ENCODE measurements at regions not wholly inside any gene's neighbourhood (a gene's known extent, or its start where the extent isn't known, plus 50 kb on each side); places are given as distances from the start of the nearest gene placed in this dataset.

DNA sequence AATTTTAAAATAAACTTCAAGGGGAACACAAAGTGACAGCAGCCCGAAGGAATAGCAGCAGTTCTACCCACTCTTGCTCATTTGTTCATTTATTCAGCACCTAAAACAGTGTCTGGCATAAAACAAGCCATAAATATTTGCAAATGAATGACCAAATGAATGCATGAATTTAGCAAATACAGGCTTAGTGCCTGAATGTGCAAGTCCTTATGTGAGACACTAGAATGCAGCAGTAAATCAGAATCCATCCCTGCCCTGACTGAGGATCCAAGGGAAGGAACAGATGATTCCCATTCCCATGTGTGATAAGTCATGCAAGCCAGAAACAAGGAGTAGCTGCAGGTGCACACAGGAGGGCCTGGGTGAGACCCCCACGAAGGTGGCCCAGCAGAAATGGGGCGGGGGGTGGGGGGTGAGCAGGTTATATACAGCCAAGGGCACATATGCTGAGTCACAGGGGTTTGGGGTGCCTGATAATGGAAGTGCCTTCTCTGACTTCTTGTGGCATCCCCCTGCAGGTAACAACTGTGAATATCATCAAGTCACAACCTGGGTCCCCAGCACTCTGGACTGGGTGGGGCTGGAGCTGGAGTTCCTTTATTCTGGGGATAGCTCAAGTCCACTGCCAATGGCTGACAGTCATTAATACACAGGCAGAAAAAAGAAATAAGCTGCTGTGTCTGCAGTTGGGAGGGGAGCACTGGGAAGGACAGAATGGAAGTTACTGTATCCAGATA, 311.9 kb downstream of the TXNL1 start:
- DNase-seq (ENCODE audit: low read depth in 4 of 4, low spot score in 3 of 4): no peak

DNA sequence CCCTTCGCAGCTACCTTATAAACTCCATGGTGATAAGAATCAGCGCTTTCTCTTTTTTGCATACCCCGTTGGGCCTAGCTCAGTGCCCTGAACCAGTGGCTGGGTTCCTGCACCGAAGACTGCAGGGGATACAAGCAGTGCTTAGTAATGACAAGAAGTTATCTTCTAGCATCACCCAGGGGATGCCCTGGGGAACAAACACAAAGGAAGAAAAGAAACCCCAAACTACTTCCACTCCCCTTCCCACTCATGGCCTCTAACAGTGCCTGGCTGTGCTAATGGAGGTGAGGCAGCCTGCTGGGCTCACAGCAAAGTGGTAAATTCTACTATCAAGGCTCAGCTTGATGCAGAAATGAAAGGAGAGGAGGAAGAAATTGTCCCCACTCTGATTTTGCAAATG, 314.7 kb downstream of the TXNL1 start:
- no peak for DNase-seq (ENCODE audit: low read depth in 4 of 4, low spot score in 3 of 4)

DNA sequence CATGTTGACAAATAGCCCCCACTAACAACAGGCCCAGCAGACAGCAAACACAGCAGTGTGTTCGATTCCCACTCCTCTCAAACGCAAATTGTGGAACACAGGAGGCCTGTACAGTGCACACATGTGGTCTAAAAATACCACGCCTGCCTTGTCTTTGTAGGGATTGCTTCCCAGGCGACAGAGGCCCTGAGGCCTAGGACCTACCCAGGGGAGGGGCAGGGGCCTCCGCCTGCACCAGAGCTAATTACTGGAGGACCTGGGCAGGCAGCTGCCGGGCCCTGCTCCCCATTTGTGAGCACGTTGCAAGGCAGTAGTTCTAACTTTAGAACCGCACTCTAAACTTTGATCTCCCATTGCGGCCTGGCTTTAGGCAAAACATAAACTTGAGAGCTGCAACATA, 316.0 kb downstream of the TXNL1 start:
- no peak for DNase-seq (ENCODE audit: low read depth in 4 of 4, low spot score in 3 of 4)

DNA sequence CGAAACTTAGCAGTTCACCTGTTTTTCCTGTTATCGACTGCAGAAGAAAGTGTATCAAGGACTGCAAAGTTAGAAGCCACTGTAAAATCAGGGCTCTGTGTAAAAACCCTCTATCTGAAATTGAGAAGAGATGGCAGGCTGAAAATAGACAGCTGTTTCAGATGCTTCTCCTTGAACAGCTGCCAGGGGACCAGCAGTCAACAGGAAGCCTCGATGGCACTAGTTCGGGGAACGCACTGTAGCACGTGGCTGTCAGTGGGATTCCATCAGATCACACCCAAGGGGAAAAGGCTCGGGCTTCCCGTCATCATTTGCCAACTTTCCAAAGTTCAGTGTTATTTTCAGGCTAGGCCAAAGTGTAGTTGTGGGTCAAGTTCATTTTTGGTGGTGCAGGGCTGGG, 316.9 kb downstream of the TXNL1 start:
- no peak for DNase-seq (ENCODE audit: low read depth in 4 of 4, low spot score in 3 of 4)

DNA sequence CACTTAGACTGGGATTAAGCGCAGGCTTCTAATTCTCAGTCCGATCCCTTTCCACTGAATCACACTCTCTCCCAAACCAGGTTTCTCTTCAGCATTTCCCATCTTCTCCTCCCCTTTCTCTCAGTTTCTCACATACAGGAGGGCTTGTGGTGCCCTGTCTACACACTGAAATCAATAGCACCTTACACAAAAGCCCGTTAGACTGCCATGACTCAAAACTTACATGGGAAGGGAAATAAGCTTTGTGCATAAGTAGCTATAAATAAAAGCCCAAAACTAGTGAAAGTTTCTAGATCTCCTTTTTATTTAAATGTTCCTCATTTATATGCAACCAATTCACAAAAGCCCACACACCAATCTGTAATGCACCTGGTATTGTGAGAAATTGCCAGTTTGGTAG, 318.4 kb downstream of the TXNL1 start:
- DNase-seq (ENCODE audit: low read depth in 4 of 4, low spot score in 3 of 4): no peak

DNA sequence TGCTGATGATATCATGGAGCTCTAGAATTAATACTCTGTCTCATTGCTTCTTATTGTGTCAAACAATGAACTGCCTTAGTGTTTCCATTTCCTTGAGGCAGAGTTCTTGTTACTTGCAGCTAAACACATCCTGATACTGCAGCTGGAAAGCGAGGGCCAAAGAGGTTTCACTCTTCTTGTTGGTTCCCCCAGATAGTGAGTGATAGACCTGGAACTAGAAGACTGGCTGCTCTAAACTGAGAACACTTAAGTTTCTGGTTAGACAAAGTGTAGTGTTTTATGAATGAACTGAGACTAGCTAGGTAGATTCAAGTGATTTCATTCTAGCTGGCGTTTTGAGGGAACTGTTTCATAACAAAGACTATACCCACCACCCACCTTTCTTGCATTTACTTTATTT, 321.7 kb downstream of the TXNL1 start:
- DNase-seq (ENCODE audit: low read depth in 4 of 4, low spot score in 3 of 4): no peak

DNA sequence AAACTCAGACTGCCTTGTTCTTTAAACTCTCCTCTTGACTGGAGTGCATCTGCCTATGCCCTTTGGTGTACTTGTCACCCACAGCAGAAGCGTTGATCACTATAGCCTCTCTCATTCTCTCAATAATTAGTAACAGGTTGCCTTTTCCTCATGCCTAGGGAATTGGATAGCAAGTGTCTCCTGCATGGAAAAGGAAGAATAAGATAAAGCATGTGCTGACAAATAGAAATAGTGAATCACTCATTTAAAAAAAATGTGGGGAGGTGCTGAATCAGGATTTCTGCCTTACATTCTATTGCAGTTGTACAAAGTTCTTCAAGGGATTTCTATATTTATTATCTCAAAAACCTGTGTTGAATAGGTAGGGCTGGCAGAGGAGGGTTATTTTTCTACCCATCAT, 323.0 kb downstream of the TXNL1 start:
- no peak for DNase-seq (ENCODE audit: low read depth in 4 of 4, low spot score in 3 of 4)

DNA sequence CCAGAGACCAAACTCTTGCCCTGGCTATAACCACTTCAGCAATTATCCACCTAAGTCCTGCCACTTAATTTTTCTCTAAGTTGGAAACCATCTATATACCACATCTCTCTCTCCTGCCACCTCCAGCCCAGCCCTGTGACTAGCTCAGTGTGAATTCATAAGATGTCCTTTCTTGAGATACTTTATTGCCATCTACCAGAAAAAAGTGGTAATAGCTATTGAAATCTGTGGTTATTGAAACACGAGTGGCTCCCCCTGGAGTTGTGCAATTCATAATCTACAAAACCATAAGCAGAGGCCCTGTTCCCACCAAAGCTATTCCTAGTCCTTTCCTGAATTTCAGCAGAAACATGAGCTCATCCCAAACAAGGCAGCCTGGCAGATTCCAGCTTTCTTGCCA, 324.0 kb downstream of the TXNL1 start:
- DNase-seq (ENCODE audit: low read depth in 4 of 4, low spot score in 3 of 4): no peak

DNA sequence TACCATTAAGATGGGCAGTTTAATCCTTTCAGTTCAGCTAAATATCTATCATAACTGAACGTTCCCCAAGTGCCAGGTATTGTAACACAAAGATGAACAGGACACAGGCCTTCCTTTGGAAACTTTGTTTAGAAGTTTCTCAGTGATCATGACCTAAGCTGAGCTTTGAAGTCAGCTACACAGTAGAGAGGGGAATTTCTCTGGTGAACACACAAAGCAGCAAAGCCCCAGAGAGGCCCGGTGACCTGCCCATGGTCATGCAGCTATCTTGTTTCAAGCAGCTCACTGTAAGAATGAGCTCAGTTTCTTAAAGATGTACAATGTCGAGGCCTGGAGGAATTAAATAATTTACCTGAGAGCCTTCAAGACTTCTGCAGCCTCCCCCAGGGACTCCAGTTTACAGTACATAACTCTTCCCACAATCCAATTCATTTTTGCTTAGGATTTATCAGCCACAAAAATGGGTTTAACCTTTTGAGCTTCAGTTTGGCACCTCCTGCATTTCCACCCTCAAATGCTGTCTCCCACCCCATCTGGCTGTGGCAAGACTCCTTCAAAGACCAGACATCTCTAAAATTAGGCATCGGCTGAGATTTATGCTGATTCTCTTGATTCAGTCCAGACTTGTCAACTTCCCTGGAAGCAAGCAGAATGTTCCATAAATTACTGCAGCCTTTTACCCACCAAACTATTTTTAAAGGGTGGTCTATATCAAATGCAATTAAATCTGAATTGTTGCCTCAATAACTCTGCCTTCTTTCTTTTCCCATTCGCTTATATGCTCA, 325.6 kb downstream of the TXNL1 start:
- DNase-seq (ENCODE audit: low read depth in 4 of 4, low spot score in 3 of 4): no peak

DNA sequence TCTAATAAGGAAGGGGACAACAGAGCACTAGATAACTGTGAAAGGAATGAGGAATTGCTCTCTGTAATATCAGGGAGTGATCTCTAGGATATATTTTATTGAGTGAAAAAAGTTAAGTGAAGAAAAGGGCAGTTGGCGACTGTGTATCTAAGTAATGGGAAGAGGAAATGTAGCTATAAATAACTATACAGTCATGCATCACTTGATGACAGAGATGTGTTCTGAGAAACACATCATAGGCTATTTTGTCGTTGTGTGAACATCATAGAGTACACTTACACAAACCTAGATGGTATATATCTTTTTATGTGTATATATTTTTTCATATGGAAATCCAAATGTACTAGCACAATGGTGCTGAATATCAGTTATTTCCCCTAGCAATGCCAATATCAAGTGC, 329.3 kb downstream of the TXNL1 start:
- DNase-seq (ENCODE audit: low read depth in 4 of 4, low spot score in 3 of 4): no peak

DNA sequence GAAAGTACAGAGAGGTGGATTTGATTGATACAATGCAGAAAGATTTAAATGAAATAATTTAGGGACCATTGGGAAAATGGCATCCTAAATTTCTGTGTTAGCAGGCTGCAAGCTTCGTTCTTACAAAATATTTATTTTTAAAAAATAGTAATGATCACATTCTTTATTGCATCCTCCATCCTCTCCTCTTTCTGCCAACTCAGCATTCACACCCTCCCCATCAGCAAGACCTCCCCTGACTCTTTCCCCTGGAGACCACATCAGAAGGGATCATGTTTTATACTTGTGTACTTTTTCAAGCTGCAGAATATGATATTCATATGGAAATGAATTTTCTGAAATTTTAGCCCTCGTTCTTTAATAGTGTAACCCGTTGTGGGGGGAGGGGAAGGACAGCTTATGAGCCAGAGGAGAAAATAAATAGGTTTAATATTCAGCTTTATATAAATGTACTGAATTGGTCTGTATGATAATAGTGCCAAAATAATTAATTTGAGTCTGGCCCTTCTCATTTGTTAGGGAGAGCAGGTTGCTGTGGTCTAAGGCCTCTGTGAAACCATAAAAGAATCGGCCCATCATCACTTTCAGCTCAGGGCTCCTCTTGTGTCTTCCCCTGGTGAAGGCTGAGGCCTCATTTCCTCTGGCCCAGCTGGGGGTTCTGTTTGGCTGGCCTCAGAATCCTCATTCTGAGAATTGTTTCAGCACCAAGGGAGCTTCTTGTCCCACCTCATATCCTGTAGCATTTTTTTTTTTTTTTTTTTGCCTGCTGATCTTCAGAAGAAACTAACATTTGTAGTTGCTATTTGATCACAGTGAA, 330.8 kb downstream of the TXNL1 start:
- no peak for DNase-seq (ENCODE audit: low read depth in 4 of 4, low spot score in 3 of 4)

DNA sequence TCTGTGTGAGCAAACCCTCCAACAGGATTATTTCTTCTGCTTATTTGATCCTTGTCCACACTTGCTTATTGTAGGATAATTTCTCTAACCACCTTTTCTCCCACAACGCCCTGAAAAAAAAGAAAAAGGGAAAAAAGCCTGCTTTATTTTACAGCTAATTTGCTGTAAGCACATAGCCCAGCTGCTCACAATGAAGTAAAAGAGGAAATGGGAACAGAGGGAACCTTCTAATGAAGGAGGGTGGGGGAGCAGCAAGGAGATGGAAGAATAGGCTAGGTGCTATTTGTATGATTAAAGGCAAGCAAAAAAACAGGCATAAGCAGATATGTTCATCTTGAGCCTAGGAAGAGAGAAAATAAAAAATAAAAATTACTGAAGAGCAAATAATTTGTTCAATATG, 331.6 kb downstream of the TXNL1 start:
- no peak for DNase-seq (ENCODE audit: low read depth in 4 of 4, low spot score in 3 of 4)

DNA sequence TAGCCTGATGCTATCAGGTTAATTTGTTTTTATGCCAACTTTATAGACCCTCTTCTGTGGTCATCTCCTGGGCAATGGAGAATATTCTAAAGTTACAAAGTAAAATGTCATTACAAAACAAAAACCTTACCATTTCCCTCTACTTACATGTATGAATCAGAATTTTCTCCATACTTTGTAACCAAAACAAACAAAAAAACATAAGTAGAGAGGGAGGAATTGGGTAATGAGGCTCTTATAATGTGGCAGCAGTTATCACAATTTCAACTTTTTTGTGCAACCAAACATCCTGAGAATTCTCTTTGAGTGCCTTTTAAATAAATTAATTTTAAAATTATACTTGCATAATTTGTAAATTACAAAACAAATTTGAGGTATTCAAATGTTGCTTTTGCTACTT, 332.8 kb downstream of the TXNL1 start:
- no peak for DNase-seq (ENCODE audit: low read depth in 4 of 4, low spot score in 3 of 4)

DNA sequence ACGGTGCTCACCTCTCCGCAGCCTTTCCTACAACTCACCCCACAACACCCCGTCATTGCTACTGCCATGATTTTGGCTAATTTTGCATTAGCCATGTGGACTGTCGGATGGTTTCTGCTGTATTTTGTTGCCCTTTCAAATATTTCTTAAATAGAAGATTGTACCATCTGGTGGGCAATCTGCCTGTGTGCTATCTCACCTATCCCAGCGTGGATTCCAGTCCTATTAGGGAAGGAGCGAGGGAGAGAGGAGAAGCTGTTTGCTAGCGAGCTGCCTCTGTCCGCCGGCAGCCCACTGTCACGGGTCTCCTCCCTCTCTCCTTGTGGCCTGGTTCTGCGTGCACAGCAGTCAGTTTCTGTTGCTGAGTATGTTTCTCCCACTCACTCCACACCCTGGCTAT, 336.2 kb downstream of the TXNL1 start:
- no peak for DNase-seq (ENCODE audit: low read depth in 4 of 4, low spot score in 3 of 4)

DNA sequence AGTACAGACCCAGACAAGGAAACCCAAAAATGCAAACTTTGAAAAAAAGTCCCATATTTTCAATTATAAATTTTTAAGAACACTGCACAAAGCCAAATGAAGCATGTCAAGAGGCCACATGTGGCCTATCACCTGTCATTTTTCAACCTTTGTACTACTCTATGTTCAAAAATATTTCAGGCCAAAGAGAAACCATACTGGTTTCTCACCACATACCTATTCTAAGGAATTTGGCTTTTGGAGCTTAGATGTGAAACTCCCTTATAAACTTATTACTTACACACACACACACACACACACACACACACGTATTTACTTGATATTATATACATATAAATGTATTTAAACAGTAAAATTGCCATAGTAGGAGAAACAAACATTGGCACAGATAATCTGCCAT, 338.7 kb downstream of the TXNL1 start:
- DNase-seq (ENCODE audit: low read depth in 4 of 4, low spot score in 3 of 4): no peak

DNA sequence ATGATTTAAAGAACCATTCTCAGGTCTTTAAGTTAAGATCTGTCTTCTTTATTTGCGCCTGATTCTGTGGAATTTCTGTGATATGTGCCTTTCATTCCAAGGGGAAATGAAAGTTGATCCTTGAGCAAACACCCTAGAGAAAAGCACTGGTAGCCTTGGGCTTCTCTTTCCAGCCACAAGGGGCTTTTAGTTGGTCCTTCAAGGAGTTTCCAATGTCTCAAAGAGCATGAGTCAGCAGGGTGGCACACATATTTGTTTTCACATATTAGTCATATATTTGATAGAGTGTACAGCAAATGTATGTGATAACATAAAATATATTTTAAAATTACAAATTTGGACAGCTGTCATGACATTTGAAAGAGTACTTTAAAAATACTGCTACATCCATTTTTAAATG, 339.5 kb downstream of the TXNL1 start:
- DNase-seq (ENCODE audit: low read depth in 4 of 4, low spot score in 3 of 4): no peak

DNA sequence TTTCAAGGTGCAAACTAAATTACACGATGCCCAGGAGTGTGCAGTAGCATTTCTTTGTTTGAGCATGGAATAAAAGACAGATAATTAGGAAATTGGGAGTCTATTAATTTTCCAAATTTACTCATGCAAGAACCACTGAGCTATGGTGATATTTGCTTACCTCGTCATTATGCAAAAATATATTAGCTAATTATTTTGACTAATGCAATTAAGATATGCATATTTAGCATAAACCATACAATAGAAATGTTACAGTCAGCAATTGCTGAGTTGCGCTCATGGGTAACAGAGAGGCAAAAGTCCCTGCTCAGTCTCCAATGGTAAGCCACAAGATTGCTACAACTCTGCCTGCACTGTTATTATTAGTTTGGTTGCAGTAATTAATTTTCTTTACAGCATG, 342.0 kb downstream of the TXNL1 start:
- DNase-seq (ENCODE audit: low read depth in 4 of 4, low spot score in 3 of 4): no peak

DNA sequence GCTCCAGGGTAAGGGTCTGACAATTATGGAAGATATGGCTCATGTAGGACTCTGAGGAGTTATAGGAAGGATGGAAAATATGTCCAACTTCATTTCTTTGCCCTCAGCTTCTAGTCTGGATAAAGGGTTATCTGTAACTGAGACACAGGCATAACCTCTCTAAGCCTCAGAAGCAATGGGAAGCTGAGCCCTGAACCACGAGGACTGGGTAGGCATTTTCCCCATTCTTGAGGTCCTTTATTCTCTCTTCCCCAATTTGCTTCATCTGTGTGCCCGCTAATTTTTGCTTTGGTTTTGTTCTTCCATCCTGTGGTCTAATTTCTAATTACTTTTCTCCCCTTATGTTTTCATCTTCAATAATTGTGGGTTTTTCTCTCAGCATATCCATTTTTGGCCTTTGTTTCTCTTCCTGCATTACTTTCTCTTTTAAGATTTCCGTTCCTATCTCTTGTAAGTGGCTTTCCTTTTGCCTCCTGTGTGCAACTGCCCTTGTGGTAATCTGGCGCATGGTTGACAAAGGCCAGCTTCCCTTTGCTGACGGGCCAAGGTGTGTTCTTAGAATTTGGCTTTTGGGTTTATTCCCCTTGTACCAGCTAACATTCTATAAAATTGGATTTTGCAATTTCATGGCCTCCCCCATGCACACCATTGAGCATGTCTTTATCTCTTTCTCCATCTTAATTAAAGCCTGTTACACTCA, 343.8 kb downstream of the TXNL1 start:
- no peak for DNase-seq (ENCODE audit: low read depth in 4 of 4, low spot score in 3 of 4)

DNA sequence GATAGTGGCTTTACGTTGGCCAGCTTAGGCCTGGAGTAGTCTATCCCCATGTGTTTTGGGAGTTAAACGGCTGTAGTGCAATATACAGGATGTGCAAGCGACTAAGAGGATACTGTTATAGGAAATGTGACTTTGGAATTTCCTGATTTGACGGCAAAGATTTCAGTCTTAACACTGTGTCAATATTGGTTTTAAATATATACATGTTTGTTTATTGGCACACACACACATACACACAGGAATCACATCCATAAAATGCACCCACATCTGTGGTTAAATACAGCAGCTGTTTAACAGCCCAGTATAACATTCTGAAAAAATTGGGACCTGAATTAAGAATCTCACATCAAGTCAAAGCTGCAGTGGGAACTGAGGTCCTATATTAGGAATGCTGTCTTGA, 347.1 kb downstream of the TXNL1 start:
- DNase-seq (ENCODE audit: low read depth in 4 of 4, low spot score in 3 of 4): no peak

DNA sequence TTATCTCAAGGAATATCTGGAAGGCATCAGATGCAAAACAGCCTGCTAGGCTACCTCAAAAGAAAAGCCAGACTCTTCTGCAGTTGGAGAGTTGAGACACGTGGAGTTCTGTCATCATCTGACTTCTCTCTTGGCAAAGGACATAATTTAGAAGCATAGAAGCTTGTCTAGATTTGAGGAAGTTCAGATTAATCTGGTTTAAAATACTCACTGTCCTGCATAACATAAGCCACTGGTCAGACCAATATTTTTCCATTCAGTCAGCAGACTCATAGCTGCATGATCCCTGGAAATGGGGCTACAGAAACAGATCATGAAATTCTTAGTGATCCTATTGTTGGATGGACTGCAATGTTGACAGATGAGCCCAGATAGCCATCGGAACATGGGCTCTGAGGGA, 349.0 kb downstream of the TXNL1 start:
- no peak for DNase-seq (ENCODE audit: low read depth in 4 of 4, low spot score in 3 of 4)

DNA sequence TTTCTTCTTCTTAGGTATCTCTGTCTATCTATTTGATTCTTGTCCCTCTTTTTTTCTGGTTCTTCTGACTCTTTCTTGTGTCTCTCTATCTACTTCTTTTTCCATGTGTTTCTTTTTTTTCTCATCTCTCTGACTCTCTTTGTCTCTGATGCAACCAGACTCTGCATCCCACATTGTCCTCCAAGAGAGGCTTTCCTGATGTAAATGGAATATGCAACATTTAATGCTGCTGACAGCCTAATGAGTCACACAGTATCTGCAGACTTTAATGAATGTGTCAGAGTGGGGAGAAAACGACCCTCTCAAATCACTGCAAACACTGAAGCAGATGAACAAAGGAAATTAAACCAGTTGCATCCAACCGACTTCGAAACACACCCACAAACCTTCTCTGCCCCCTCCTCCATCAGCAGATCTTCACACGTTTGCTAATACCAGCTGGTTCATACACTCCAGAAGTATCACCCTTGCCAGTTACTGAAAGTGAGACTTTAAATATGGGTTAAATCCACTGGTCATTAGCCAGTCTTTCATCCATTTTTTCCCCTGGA, 351.5 kb downstream of the TXNL1 start:
- DNase-seq (ENCODE audit: low read depth in 4 of 4, low spot score in 3 of 4): no peak

Measured in left renal pelvis (tissue), 4 donors.